Fibroblast of skin of back (primary cell): ENCODE measurements at regions not wholly inside any gene's neighbourhood (a gene's known extent, or its start where the extent isn't known, plus 50 kb on each side); places are given as distances from the start of the nearest gene placed in this dataset.
"Not testable (repeated sequence)": the region's sequence is repeated elsewhere in the genome, so short reads cannot be mapped to it uniquely, and the experiment has no call there.

Experiments used
- DNase-seq: peaks from one replicate; pipeline ENCODE4 v3.0.0-alpha.2; 2013

DNA sequence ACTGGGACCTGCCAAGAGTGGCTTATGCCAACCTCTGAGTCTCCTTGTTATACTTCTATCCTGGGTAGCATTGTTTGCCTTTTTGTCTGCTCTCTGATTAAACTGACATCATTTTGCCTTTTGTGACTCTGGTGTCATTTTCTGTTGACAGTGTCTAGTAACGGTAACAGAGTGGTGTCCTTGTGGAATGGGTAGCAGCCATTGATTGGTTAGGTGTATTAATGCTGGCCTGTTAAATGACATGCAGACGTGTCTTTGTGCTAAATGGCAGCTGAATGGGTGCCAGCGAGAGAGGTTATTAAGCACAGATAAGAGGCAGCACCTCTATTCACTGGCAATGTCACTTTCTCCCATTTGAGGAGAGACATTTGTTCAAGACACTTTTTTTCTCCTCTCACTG, 1289.4 kb downstream of the PCDH9 start:
- DNase-seq: no peak

- DNase-seq: no peak
These were observed 1292.9 kb downstream of the PCDH9 start for GRCh38 chr13:65937251-65937650.

GRCh38 chr13:65936249-65936648, 1293.9 kb downstream of the PCDH9 start:
- DNase-seq: no peak

DNA sequence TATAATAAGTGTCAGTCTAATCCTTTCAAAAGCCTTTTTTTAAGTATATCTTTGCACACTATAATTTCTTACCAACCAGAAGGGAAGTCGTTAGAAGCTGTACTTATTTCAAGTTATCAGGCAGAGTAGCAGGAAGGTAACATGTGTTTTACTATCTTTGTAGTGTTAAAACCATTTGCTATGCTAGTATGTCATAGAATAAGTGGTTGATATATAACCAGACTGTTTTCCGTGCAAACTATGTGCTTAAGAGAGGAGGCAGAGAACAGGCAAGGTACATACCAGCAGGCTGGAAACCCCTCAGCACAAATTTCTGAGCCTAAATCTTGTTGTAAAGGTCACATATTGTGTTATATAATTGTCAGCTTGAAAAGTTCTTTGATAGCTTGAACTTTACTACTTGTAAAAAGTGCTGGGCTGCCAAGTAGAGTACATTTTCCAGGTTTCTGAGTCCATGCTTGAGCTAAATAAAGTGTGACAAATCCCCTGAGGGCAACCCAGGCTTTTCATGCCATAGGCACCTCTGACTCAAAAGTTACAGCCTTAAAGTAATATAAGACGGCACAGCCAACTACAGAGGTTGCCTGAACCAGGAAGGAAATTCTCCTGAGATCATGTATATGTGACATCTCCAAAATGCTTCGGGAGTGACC, 1297.4 kb downstream of the PCDH9 start:
- DNase-seq: peak; percentile 55

- no peak for DNase-seq
These were observed 1298.1 kb downstream of the PCDH9 start for GRCh38 chr13:65932013-65932412.

GRCh38 chr13:65929436-65929835, 1300.7 kb downstream of the PCDH9 start:
- peak; percentile 73 for DNase-seq

- DNase-seq: no peak
These were observed 1303.4 kb downstream of the PCDH9 start for GRCh38 chr13:65926750-65927171.

DNA sequence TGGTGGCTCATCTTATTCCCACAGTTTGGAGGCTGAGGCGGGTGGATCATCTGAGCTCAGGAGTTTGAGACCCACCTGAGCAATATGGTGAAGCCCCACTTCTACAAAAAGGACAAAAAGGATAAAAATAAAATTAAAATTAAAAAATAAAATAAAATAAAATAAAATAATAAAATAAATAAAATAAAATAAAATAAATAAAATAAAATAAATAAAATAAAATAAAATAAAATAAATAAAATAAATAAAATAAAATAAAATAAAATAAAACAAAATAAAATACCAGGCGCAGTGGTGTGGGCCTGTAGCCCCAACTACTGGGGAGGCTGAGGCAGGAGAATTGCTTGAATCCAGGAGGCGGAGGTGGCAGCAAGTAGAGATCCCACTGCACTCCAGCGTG, 1307.3 kb downstream of the PCDH9 start:
- not testable (repeated sequence) for DNase-seq

GRCh38 chr13:65921933-65922332, 1308.2 kb downstream of the PCDH9 start:
- peak; percentile 69 for DNase-seq

DNA sequence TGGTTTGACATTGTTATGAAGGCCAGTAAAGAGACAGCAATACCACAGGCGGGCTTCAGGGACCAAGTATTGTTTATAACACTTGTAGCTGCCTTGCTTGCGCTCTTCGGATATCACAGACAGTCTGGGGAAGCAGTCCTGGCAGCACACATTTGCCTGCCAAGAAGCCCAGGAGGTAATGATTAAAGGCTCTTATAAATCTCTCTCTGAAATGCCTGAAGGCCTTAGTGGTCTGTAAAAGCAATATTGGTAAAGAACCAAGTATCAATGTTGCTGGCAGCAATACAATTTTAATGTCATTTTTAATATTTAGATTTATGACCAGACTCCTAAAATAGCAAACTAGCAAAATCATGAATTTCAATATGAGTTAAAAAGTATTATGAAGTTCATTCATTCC, 1312.4 kb downstream of the PCDH9 start:
- peak; percentile 12 for DNase-seq

GRCh38 chr13:65915195-65915594, 1314.9 kb downstream of the PCDH9 start:
- no peak for DNase-seq

GRCh38 chr13:65914716-65915115, 1315.4 kb downstream of the PCDH9 start:
- DNase-seq: peak; percentile 88

DNA sequence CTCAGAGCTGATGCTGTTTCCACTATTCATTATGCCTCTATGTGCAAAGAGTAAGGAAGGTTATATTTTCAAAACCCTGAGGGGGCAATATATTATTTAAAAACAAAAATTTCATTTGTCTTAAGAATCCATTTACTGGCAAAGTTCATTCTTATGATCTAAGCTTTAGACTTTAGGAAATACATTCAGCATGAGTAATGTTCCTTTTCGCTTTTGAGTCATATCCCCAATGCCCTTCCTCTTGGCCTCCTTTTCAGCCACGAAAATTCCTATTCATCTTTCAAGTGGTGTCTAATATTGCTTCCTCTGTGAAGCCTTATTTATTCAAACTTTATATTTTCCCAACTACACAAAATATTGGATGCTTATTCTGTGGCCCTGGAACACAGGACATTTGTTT, 1317.0 kb downstream of the PCDH9 start:
- peak; percentile 93 for DNase-seq

GRCh38 chr13:65912516-65912915, 1317.6 kb downstream of the PCDH9 start:
- DNase-seq: no peak

DNA sequence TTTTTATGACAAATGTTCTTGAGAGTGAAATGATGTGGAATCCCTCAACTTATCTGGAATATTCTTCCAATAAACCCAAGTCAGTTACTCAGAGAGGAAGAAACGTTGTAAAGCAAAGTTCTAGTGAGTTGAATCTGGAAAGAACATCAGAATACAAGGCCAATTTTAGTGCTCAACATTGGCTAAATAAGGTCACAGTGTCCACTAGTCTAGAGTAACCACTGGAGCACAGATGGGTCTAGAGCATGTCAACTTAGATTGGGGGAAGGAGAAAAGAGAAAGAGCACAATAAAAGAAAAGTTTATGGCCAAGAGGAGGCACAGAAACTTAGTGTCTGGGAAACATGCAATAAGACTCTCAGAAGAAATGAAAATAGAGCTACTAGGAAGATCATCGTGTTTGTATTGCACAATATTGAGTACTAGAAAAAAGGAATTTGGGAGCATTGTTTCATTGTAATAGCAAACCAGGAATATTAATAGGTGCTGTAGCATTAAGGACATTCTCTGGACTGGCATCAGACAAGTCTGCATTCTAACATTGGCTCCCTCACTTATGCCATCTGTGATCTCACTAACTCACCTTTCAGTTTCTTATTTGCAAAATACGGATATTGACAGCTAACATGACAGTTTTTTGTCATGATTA, 1318.5 kb downstream of the PCDH9 start:
- no peak for DNase-seq

- no peak for DNase-seq
These were observed 1320.6 kb downstream of the PCDH9 start for GRCh38 chr13:65909501-65909900.

DNA sequence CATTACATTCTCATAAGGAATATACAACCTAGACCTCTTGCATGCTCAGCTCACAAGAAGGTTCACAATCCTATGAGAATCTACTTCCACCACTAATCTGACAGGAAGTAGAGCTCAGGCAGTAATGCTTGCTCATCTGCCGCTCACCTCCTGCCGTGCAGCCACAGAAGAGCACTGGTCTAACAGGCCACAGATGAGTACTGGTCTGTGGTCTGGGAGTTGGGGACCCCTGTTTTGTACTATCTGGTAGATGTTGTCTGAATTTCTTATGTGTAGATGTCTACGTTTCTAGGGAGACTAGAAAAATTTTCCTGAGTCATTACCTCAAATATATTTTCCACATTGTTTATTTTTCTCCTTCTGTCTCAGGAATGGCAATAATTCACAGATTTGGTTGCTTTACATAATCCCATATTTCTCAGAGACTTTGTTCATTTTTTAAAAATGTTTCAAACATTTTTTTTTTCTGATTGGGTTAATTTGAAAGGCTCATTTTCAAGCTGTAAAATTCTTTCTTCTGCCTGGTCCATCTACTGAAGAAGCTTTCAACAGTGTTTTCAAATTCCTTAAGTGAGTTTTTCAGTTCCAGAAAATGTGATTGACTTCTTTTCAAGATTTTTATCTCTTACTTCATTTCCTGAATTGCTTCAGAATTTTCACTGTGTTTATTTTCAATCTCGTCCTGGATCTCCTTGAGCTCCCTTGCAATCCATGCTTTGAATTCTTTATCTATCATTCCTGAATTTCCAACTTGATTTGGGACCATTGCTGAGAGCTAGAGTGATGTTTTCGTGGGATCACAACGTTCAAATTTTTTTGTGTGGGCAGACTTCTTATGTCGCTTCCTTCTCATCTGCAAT, 1322.2 kb downstream of the PCDH9 start:
- peak; percentile 67 for DNase-seq

DNA sequence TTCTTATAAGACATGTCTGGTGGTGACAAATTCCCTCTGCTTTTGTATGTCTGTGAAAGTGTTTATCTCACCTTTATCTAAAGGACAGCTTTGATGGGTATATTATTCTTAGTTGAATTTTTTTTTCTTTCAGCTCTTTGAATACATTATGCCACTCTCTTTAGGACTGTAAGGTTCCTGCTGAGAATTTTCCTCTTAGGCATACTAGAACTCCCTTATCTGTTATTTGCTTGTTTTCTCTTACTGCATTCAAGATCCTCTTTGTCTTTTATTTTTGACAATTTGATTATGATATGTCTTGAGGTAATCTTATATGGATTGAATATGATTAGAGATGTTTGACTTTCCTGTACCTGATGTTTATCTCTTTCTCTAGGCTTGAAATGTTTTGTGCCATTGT, 1328.4 kb downstream of the PCDH9 start:
- no peak for DNase-seq

DNA sequence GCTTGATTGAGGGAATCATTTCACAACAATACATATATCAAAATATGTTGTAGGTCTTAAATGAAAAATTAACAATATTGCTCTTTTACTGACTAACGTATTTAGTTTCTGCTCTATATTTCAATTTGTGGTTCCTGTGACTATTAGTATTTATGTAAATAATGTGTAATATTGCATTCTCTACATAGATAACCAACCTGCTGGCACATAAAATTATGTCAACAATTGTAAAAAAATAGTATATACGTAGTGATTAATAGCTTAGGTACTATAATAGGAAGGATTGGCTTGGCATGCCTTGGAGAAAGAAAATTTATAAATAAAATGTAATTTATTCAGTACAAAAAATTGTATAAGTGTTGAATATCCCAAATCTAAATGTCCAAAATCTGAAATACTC, 1336.1 kb downstream of the PCDH9 start:
- DNase-seq: no peak

GRCh38 chr13:65892859-65893258, 1337.3 kb downstream of the PCDH9 start:
- DNase-seq: peak; percentile 10

- DNase-seq: peak; percentile 45
These were observed 1340.8 kb downstream of the PCDH9 start for GRCh38 chr13:65889368-65889767.

- no peak for DNase-seq
These were observed 1347.3 kb downstream of the PCDH9 start for GRCh38 chr13:65882810-65883209.

DNA sequence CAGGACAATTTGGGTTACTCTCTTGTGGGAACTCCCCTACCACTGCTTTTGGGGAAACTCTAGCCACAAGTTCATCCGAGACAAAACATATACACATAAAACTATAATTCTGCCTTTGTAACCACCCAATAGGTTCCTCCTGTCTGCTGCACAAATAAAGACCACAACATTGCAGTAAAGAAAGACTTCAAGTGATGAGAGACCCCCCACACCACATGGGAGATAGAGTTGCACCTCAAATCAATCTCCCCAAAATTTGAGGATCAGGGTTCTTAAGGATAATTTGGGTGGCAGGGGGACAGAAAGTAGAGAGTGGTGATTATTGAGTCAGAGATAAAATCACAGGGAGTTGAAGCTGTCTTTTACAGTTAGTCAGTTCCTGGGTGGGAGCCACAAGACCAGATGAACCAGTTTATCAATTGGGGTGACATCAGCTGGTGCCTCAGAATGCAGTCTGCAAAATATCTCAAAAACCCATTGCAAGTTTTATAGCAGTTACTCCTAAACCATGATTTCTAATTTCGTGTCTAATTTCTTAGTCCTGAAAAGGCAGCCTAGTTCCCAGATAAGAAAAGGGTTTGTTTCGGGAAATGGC, 1348.5 kb downstream of the PCDH9 start:
- no peak for DNase-seq
